ENCODE measurements at regions not wholly inside any gene's neighbourhood (a gene's known extent, or its start where the extent isn't known, plus 50 kb on each side); places are given as distances from the start of the nearest gene placed in this dataset.

GRCh38 chr13:72424059-72424458, 303.4 kb downstream of the MZT1 start:
- TF ChIP-seq ELF4 (IDR thresholded peaks at IDR 0.05) (no peak), FOXA1 (IDR thresholded peaks at IDR 0.05) (no peak), BHLHE40 (IDR thresholded peaks at IDR 0.05; ENCODE audit: borderline replicate concordance) (no peak), NFRKB (IDR thresholded peaks at IDR 0.05) (no peak), PKNOX1 (IDR thresholded peaks at IDR 0.05) (no peak), HDGF (IDR thresholded peaks at IDR 0.05; ENCODE audit: borderline replicate concordance) (no peak), SP1 (IDR thresholded peaks at IDR 0.05) (no peak), ARNT (IDR thresholded peaks at IDR 0.05) (no peak), SUZ12 (IDR thresholded peaks at IDR 0.05) (no peak), L3MBTL2 (conservative IDR thresholded peaks at IDR 0.05) (no peak), LEF1 (IDR thresholded peaks at IDR 0.05; ENCODE audit: borderline replicate concordance) (no peak)
